HEK293 (cell line): ENCODE measurements at regions not wholly inside any gene's neighbourhood (a gene's known extent, or its start where the extent isn't known, plus 50 kb on each side); places are given as distances from the start of the nearest gene placed in this dataset.

ENCODE experiments used
- CTCF ChIA-PET: fragments of 350-600 bp; formaldehyde crosslinking; extraction: SDS; loops from one replicate; lab custom pipeline; 2021; ENCODE audit warnings: antibody characterized with exemption; lab: Yijun Ruan, JAX
- POLR2A ChIA-PET: fragments of 300-600 bp; formaldehyde crosslinking; extraction: SDS; loops from one replicate; lab custom pipeline; 2020; ENCODE audit warnings: antibody characterized with exemption, inconsistent platforms; lab: Yijun Ruan, JAX
- H3K27ac ChIP-seq: fragments of 200-500 bp; sonication (Bioruptor generic); 2 replicates; pipeline ENCODE4 v1.5.1; 2014; ENCODE audit warnings: low read depth, low read length, control low read depth, inconsistent platforms; ENCODE audit errors: extremely low read depth
- H3K36me3 ChIP-seq, 2 experiments: fragments of 200-500 bp in 1 of 2; sonication (Bioruptor generic) in 1 of 2; 1 replicate in 1 of 2; 2 replicates in 1 of 2; pipeline ENCODE4 v1.5.1; 2014 to 2017; ENCODE audit warnings: inconsistent platforms in 2 of 2, low read length in 2 of 2; ENCODE audit not compliant: control insufficient read depth in 2 of 2, insufficient read depth in 1 of 2
- H3K4me1 ChIP-seq: fragments of 200-500 bp; sonication (Bioruptor generic); 2 replicates; pipeline ENCODE4 v1.5.1; 2014; ENCODE audit warnings: mild to moderate bottlenecking, low read length, inconsistent platforms; ENCODE audit not compliant: control insufficient read depth, insufficient read depth
- H3K4me3 ChIP-seq: 2 replicates; pipeline ENCODE4 v1.5.1; 2011; ENCODE audit warnings: low read depth, mild to moderate bottlenecking, control low read depth, low read length, moderate library complexity
- H3K9me3 ChIP-seq: fragments of 200-500 bp; sonication (Bioruptor generic); 2 replicates; pipeline ENCODE4 v1.5.1; 2014; ENCODE audit warnings: low read depth, low read length, inconsistent platforms; ENCODE audit not compliant: control insufficient read depth, insufficient read depth
- AEBP2 ChIP-seq: fragments of 450-650 bp; formaldehyde crosslinking; IDR thresholded peaks from 2 replicates; pipeline ENCODE4 v1.5.1; 2016; ENCODE audit warnings: missing biosample characterization, missing genetic modification characterization, borderline replicate concordance
- BCL11A ChIP-seq: fragments of 450-650 bp; formaldehyde crosslinking; IDR thresholded peaks from 2 replicates; pipeline ENCODE4 v1.5.1; 2016; ENCODE audit warnings: low read depth, missing biosample characterization, missing genetic modification characterization
- FEZF1 ChIP-seq: fragments of 450-650 bp; formaldehyde crosslinking; IDR thresholded peaks from 2 replicates; pipeline ENCODE4 v1.5.1; 2016; ENCODE audit warnings: missing biosample characterization, missing genetic modification characterization
- INSM2 ChIP-seq: fragments of 450-650 bp; formaldehyde crosslinking; IDR thresholded peaks from 2 replicates; pipeline ENCODE4 v1.5.1; 2016; ENCODE audit warnings: missing biosample characterization, missing genetic modification characterization
- PATZ1 ChIP-seq: fragments of 450-650 bp; formaldehyde crosslinking; IDR thresholded peaks from 2 replicates; pipeline ENCODE4 v1.5.1; 2016; ENCODE audit warnings: missing biosample characterization, missing genetic modification characterization
- PBX3 ChIP-seq: sonication (generic); formaldehyde crosslinking; IDR thresholded peaks from 2 replicates; pipeline ENCODE4 v1.8.1; 2022; ENCODE audit warnings: mild to moderate bottlenecking, moderate library complexity, missing genetic modification reagents
- PRDM10 ChIP-seq: fragments of 450-650 bp; formaldehyde crosslinking; IDR thresholded peaks from 2 replicates; pipeline ENCODE4 v1.5.1; 2016; ENCODE audit warnings: missing biosample characterization, missing genetic modification characterization
- SP7 ChIP-seq: fragments of 450-650 bp; formaldehyde crosslinking; IDR thresholded peaks from 2 replicates; pipeline ENCODE4 v1.5.1; 2016; ENCODE audit warnings: missing biosample characterization, missing genetic modification characterization
- ZBTB26 ChIP-seq: fragments of 450-650 bp; formaldehyde crosslinking; optimal IDR thresholded peaks from 2 replicates; pipeline ENCODE3; 2016; ENCODE audit warnings: missing biosample characterization, mild to moderate bottlenecking, missing genetic modification characterization
- ZBTB48 ChIP-seq: fragments of 450-650 bp; formaldehyde crosslinking; IDR thresholded peaks from 2 replicates; pipeline ENCODE4 v1.5.1; 2016; ENCODE audit warnings: missing biosample characterization, missing genetic modification characterization
- ZNF133 ChIP-seq: fragments of 450-650 bp; formaldehyde crosslinking; IDR thresholded peaks from 2 replicates; pipeline ENCODE4 v1.5.1; 2016; ENCODE audit warnings: missing biosample characterization, missing genetic modification characterization
- ZNF157 ChIP-seq: fragments of 450-650 bp; formaldehyde crosslinking; IDR thresholded peaks from 2 replicates; pipeline ENCODE4 v1.5.1; 2016; ENCODE audit warnings: missing biosample characterization, missing genetic modification characterization
- ZNF26 ChIP-seq: fragments of 450-650 bp; formaldehyde crosslinking; IDR thresholded peaks from 2 replicates; pipeline ENCODE4 v1.5.1; 2016; ENCODE audit warnings: missing biosample characterization, missing genetic modification characterization
- ZNF266 ChIP-seq: fragments of 450-650 bp; formaldehyde crosslinking; IDR thresholded peaks from 2 replicates; pipeline ENCODE4 v1.5.1; 2016; ENCODE audit warnings: missing biosample characterization, missing genetic modification characterization, low read depth
- ZNF366 ChIP-seq: fragments of 450-650 bp; formaldehyde crosslinking; conservative IDR thresholded peaks from 2 replicates; pipeline ENCODE4 v1.5.1; 2016; ENCODE audit warnings: missing biosample characterization, missing genetic modification characterization
- ZNF398 ChIP-seq: fragments of 450-650 bp; formaldehyde crosslinking; IDR thresholded peaks from 2 replicates; pipeline ENCODE4 v1.5.1; 2017; ENCODE audit warnings: missing biosample characterization, missing genetic modification characterization
- ZNF404 ChIP-seq: fragments of 450-650 bp; formaldehyde crosslinking; IDR thresholded peaks from 2 replicates; pipeline ENCODE4 v1.5.1; 2017; ENCODE audit warnings: missing biosample characterization, missing genetic modification characterization
- ZNF560 ChIP-seq: fragments of 450-650 bp; formaldehyde crosslinking; IDR thresholded peaks from 2 replicates; pipeline ENCODE4 v1.5.1; 2017; ENCODE audit warnings: missing biosample characterization, missing genetic modification characterization, borderline replicate concordance
- ZNF571 ChIP-seq: fragments of 450-650 bp; formaldehyde crosslinking; IDR thresholded peaks from 2 replicates; pipeline ENCODE4 v1.5.0; 2017; ENCODE audit warnings: missing biosample characterization, missing genetic modification characterization
- ZNF626 ChIP-seq: fragments of 450-650 bp; sonication (Bioruptor Pico); formaldehyde crosslinking; IDR thresholded peaks from 2 replicates; pipeline ENCODE4 v1.5.1; 2018; ENCODE audit warnings: missing biosample characterization, missing genetic modification characterization, inconsistent platforms
- ZNF830 ChIP-seq: fragments of 450-650 bp; IDR thresholded peaks from 2 replicates; pipeline ENCODE4 v1.5.0; 2018; ENCODE audit warnings: missing biosample characterization, missing genetic modification characterization, low read depth, mild to moderate bottlenecking, moderate library complexity

- TF ChIP-seq INSM2 (tag by site-specific recombination) (no peak), ZBTB48 (tag by site-specific recombination) (no peak), ZNF404 (no peak), BCL11A (tag by site-specific recombination) (no peak), ZBTB26 (tag by site-specific recombination) (no peak)
Observed at GRCh38 chr12:89960011-89960507, 251.4 kb upstream of the ATP2B1 start (continued).

GRCh38 chr12:89959179-89959578, 250.5 kb upstream of the ATP2B1 start:
- POLR2A ChIA-PET, result no interaction called here
- H3K4me3 ChIP-seq, result no peak overlapping the region
- CTCF ChIA-PET, result no interaction called here
- H3K27ac ChIP-seq, result no peak overlapping the region
- no peaks in the 10 kb centered on the region for H3K36me3 ChIP-seq
- peaks cover 6% of the 10 kb centered on the region for H3K4me1 ChIP-seq
- H3K9me3 ChIP-seq, result no peaks in the 10 kb centered on the region
- TF ChIP-seq ZNF133 (tag by site-specific recombination), result peak; percentile 62
- no peak for TF ChIP-seq PBX3 (CRISPR knock-in tag)
- TF ChIP-seq SP7, result 0 out of 2 replicates have a peak, but pooled peaks have one; percentile 9
- TF ChIP-seq ZNF830 (tag by site-specific recombination), result no peak
- TF ChIP-seq ZNF571 (tag by site-specific recombination), result no peak
- TF ChIP-seq PATZ1 (tag by site-specific recombination), result peak; percentile 38; the same call in 1 of the 2 replicates
- TF ChIP-seq FEZF1 (tag by site-specific recombination), result peak; percentile 50; the same call in 1 of the 2 replicates
- TF ChIP-seq ZNF560 (tag by site-specific recombination), result no peak
- no peak for TF ChIP-seq AEBP2 (tag by site-specific recombination)
- peak; percentile 61 for TF ChIP-seq ZNF398 (tag by site-specific recombination)
- 0 out of 2 replicates have a peak, but pooled peaks have one; percentile 29 for TF ChIP-seq PRDM10
- no peak for TF ChIP-seq ZNF366 (tag by site-specific recombination)
- no peak for TF ChIP-seq ZNF626 (tag by site-specific recombination)
- TF ChIP-seq ZNF26 (tag by site-specific recombination), result no peak
- no peak for TF ChIP-seq ZNF157 (tag by site-specific recombination)
- no peak for TF ChIP-seq ZNF266 (tag by site-specific recombination)
